C4-2B (cell line): ENCODE measurements at regions not wholly inside any gene's neighbourhood (a gene's known extent, or its start where the extent isn't known, plus 50 kb on each side); places are given as distances from the start of the nearest gene placed in this dataset.

Experiments used
- H3K27ac ChIP-seq: fragments of 450-650 bp; 2 replicates; pipeline ENCODE4 v1.5.1; 2017
- CTCF ChIP-seq: fragments of 450-650 bp; conservative IDR thresholded peaks from 2 replicates; pipeline ENCODE4 v1.5.1; 2017; ENCODE audit warnings: mild to moderate bottlenecking
- ZFX ChIP-seq: fragments of 450-650 bp; IDR thresholded peaks from 2 replicates; pipeline ENCODE4 v1.6.1; 2017

GRCh38 chr15:20352241-20353200 lies 189.1 kb downstream of the GOLGA6L6 start:
- TF ChIP-seq CTCF (no peak), ZFX (no peak)
- no peak overlapping the region for H3K27ac ChIP-seq

GRCh38 chr15:20351448-20351971 lies 190.1 kb downstream of the GOLGA6L6 start:
- no peak overlapping the region for H3K27ac ChIP-seq
- TF ChIP-seq ZFX (no peak), CTCF (no peak)

GRCh38 chr15:20349774-20350498 lies 191.7 kb downstream of the GOLGA6L6 start:
- TF ChIP-seq ZFX (no peak), CTCF (no peak)
- no peak overlapping the region for H3K27ac ChIP-seq

- TF ChIP-seq ZFX (no peak), CTCF (no peak)
- H3K27ac ChIP-seq = no peak overlapping the region
Observed at GRCh38 chr15:20348900-20349773, 192.5 kb downstream of the GOLGA6L6 start.

GRCh38 chr15:20348291-20348899 lies 193.2 kb downstream of the GOLGA6L6 start:
- H3K27ac ChIP-seq = no peak overlapping the region
- no peak for TF ChIP-seq ZFX
- no peak for TF ChIP-seq CTCF

GRCh38 chr15:20346082-20346805 lies 195.4 kb downstream of the GOLGA6L6 start:
- no peak for TF ChIP-seq ZFX

More at GRCh38 chr15:20346082-20346805, 195.4 kb downstream of the GOLGA6L6 start:
- no peak overlapping the region for H3K27ac ChIP-seq
